GM12801 (cell line): ENCODE measurements at regions not wholly inside any gene's neighbourhood (a gene's known extent, or its start where the extent isn't known, plus 50 kb on each side); places are given as distances from the start of the nearest gene placed in this dataset.

ENCODE experiments used
- CTCF ChIP-seq: IDR thresholded peaks from one replicate; pipeline ENCODE4 v1.5.1; 2011; ENCODE audit warnings: control low read depth; ENCODE audit not compliant: insufficient read length; ENCODE audit errors: extremely low read depth

GRCh38 chr16:17643935-17644334, 173.2 kb upstream of the XYLT1 start:
- TF ChIP-seq CTCF: no peak

GRCh38 chr16:17641990-17642389, 171.2 kb upstream of the XYLT1 start:
- no peak for TF ChIP-seq CTCF

DNA sequence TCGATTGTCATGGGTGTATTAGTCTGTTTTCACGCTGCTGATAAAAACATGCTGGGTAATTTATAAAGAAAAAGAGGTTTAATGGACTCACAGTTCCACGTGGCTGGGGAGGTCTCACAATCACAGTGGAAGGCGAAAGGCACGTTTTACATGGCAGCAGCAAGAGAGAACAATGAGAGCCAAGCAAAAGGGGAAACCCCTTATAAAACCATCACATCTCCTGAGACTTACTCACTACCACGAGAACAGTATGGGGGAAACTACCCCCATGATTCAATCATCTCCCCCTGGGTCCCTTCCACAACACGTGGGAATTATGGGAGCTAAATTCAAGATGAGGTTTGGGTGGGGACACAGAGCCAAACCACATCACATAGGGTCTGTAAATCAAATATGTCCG, 167.4 kb upstream of the XYLT1 start:
- no peak for TF ChIP-seq CTCF

DNA sequence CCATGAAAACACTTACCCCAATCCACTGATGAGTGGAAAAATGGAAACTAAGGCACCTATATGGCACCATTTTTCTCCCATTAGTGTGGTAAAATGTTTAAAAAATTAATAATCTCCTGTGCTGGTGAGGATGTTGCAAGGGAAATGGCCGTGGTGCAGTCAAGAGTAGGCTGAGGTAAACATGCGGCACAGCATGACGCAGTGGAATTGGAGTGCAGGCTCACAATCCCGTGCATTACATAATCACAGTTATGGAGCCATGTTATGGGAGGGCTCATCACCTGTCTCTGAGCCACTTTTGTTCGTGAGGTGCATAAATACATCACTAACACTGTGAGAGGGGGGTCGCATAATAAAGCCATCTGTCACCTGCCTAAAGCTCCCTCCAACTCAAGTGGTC, 164.4 kb upstream of the XYLT1 start:
- no peak for TF ChIP-seq CTCF

GRCh38 chr16:17633181-17633951, 162.6 kb upstream of the XYLT1 start:
- TF ChIP-seq CTCF: no peak

GRCh38 chr16:17632667-17633066, 161.9 kb upstream of the XYLT1 start:
- no peak for TF ChIP-seq CTCF

- no peak for TF ChIP-seq CTCF
Measured at GRCh38 chr16:17629936-17630335, 159.2 kb upstream of the XYLT1 start.
